ENCODE measurements at regions not wholly inside any gene's neighbourhood (a gene's known extent, or its start where the extent isn't known, plus 50 kb on each side); places are given as distances from the start of the nearest gene placed in this dataset.
A peak's percentile ranks its signal among the peaks of the same experiment; 100 is the strongest.

DNA sequence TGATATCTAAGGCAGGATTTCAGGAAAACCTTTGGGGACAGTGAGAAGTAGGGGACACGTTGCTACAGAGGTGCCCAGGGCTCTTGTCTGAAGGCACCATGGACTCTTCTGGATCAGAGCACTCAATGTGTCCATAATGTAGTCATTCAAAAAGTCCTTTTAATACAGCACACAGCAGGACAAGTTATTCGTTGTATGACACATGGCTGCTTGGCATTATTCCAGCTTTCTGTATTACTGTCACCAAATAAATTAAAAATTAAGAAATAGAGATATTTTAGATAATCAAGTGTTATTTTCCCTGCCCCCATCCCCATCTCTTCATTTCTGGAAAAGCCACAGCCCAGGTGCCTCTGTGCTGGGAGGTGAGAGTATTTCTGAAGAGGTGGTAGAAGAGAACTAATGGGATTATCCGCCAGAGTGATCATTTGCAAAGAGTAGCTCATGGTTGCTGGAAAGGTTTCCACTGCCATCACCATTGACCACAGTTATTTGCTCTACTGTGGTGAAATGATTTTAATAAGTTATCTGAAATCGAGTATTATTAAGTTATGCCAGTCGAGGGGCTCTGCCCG lies 83.0 kb downstream of the CXCL12 start:
- Histone ChIP-seq H3K4me3 (ENCODE audit: low read depth, low read length) (no peak overlapping the region), H3K4me1 (ENCODE audit: control insufficient read depth, insufficient read depth, low read length, unreplicated experiment) (peaks cover 28% of the 10 kb centered on the region), H3K79me2 (ENCODE audit: control insufficient read depth, insufficient read depth, low read length, unreplicated experiment) (no peaks in the 10 kb centered on the region), H2AFZ (ENCODE audit: low read length, unreplicated experiment) (no peak overlapping the region), H3K27ac (ENCODE audit: low read depth, low read length) (peak overlapping the region; percentile 71), H3K27me3 (ENCODE audit: insufficient read depth, low read length) (no peaks in the 10 kb centered on the region), H3K36me3 (ENCODE audit: insufficient read depth, low read length) (no peaks in the 10 kb centered on the region)

DNA sequence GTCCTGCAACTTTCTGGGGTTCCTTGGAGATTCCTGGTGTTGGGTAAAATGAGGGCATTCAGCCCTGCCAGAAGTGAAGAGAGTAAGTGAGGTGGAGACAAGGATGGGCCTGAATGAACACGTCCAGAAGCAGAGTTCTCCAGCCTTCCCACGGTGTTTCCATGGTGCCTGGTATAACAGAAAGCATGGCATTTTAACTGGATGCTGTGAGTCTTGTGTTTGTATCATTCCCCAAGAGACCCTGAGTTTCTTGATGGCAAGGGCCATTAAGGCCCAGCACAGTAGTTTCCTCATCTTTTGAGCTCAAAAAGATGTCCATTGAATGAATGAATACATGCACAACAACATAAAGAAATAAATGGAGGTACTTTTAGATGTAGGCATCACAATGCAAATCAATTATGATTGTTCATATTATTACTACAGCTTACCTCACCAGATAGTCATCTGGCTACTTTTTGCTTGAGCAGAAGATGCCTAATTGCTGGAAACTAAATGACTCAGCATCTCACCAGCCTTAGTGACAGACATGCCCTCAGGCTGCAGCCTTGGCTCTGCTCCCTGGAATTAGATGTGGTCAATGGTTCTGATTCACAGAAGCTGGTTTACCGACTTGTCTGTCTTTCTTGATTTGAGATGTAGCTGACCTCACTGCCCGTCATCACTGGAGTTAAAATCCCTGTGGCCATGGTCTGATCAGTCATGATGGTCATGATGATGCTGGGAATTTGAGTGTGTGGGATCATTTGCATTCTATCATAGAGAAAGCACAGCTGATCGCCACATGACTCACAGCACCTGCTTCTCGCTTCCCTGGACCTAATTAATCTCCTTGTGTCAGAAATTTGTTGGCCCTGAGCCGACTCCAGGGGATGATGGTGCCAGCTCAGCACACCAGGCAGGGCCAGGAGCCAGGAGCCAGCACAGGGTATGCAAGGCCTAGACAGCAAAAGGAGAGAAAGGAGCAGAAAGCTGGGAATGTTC lies 83.9 kb downstream of the CXCL12 start:
- Histone ChIP-seq H3K4me3 (ENCODE audit: low read depth, low read length) (no peak overlapping the region), H3K79me2 (ENCODE audit: control insufficient read depth, insufficient read depth, low read length, unreplicated experiment) (no peaks in the 10 kb centered on the region), H3K36me3 (ENCODE audit: insufficient read depth, low read length) (no peaks in the 10 kb centered on the region), H3K27me3 (ENCODE audit: insufficient read depth, low read length) (no peaks in the 10 kb centered on the region), H2AFZ (ENCODE audit: low read length, unreplicated experiment) (no peak overlapping the region), H3K4me1 (ENCODE audit: control insufficient read depth, insufficient read depth, low read length, unreplicated experiment) (peaks cover 20% of the 10 kb centered on the region), H3K27ac (ENCODE audit: low read depth, low read length) (peak overlapping the region; percentile 71)

DNA sequence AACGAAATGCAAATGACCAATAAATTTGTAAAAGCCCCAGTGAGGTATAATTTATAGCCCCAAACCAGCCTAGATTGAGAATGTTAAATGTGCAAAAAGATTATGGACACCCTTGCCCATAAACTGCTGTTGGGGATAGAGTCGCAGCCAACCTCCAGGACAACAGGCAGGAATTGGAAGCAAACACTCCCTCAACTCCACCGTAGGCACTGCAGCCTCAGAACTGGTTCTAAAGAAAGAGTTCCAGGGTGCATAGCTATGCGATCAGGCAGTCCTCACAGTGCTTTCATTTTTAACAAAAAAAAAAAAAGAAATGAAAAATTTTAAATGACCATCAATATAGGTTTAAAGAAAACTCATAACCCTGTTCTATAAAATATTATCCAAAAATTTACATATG lies 86.2 kb downstream of the CXCL12 start:
- no peak overlapping the region for H3K27ac ChIP-seq (ENCODE audit: low read depth, low read length)
- no peak overlapping the region for H2AFZ ChIP-seq (ENCODE audit: low read length, unreplicated experiment)
- no peak overlapping the region for H3K4me3 ChIP-seq (ENCODE audit: low read depth, low read length)
- H3K36me3 ChIP-seq (ENCODE audit: insufficient read depth, low read length): no peaks in the 10 kb centered on the region
- H3K27me3 ChIP-seq (ENCODE audit: insufficient read depth, low read length): no peaks in the 10 kb centered on the region
- H3K79me2 ChIP-seq (ENCODE audit: control insufficient read depth, insufficient read depth, low read length, unreplicated experiment): no peaks in the 10 kb centered on the region
- H3K4me1 ChIP-seq (ENCODE audit: control insufficient read depth, insufficient read depth, low read length, unreplicated experiment): peaks cover 24% of the 10 kb centered on the region

DNA sequence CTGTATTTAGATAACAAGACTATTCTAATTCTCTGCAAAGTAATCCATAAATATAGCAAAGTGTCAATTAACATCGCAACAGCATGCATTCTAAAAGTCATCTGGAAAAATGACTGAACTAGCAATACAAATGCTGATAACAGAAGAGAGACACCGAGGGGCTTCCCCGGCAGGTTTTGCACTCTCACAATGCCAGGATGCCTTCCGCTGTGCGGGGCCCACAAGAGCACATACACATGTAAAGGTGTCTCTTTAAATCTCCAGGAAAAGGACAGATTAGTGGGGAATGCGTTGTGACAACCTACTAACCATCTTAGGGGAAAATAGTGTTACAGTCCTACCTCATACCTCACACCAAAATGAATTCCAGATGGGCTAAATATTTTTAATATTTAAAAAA lies 86.9 kb downstream of the CXCL12 start:
- H3K4me3 ChIP-seq (ENCODE audit: low read depth, low read length): no peak overlapping the region
- H3K36me3 ChIP-seq (ENCODE audit: insufficient read depth, low read length): no peaks in the 10 kb centered on the region
- no peak overlapping the region for H2AFZ ChIP-seq (ENCODE audit: low read length, unreplicated experiment)
- H3K79me2 ChIP-seq (ENCODE audit: control insufficient read depth, insufficient read depth, low read length, unreplicated experiment): no peaks in the 10 kb centered on the region
- no peaks in the 10 kb centered on the region for H3K27me3 ChIP-seq (ENCODE audit: insufficient read depth, low read length)
- H3K4me1 ChIP-seq (ENCODE audit: control insufficient read depth, insufficient read depth, low read length, unreplicated experiment): peaks cover 30% of the 10 kb centered on the region
- H3K27ac ChIP-seq (ENCODE audit: low read depth, low read length): no peak overlapping the region

DNA sequence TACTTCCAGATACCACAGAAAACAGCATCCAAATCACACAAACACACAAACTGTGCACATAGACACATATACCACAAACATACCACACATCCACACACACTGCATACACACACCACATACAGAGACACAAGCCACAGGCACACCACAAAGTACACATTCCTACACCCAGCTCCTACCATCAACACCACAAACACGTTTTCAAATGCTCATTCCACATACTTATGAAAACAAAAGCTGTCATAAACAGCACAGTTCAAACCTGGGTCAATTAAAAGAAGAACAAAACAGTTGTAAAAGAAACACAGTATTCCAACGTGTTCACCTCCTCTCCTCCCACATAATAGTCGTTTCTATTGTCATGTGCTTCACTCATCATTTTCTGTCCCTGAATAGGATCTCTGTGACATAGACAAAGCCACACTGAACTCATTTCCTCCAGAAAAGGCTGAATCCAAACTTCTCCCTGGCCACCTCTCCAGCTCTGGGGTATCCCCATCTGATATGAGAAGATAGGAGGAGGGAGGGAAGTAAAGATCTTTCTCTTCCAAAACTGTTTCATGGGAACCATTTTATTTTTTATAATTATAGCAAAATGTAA lies 89.2 kb downstream of the CXCL12 start:
- no peaks in the 10 kb centered on the region for H3K79me2 ChIP-seq (ENCODE audit: control insufficient read depth, insufficient read depth, low read length, unreplicated experiment)
- no peak overlapping the region for H3K27ac ChIP-seq (ENCODE audit: low read depth, low read length)
- H3K36me3 ChIP-seq (ENCODE audit: insufficient read depth, low read length): no peaks in the 10 kb centered on the region
- H3K27me3 ChIP-seq (ENCODE audit: insufficient read depth, low read length): no peaks in the 10 kb centered on the region
- H3K4me1 ChIP-seq (ENCODE audit: control insufficient read depth, insufficient read depth, low read length, unreplicated experiment): peaks cover 20% of the 10 kb centered on the region
- H2AFZ ChIP-seq (ENCODE audit: low read length, unreplicated experiment): no peak overlapping the region
- no peak overlapping the region for H3K4me3 ChIP-seq (ENCODE audit: low read depth, low read length)

DNA sequence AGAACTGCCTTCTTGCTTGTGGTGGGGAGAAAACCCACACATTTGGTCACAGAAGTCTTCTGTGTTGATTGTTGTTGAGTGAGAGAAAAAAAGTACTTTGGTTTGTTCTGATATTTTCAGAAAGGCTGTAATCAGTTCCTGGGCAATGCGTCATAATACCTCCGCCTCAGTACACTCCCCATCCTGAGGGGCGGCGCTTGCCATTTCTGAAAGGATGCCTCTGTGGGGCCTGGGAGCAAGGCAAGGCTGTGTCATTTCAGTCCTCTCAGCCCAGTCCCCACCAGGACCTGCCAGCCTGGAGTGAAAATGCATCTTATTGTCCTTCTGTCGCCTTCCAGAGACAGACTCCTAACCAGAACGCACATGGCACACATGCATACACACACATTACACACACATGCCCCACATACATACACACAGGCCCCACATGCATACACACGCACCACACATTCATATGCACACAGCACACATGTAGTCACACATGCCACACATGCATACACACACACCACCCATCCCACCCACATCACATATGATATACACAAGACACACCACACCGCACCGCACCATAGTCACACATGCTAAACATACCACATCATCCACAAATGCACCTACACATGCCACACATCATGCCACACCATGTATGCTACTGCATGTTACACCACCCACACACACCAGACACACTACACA lies 90.0 kb downstream of the CXCL12 start:
- Histone ChIP-seq H3K27ac (ENCODE audit: low read depth, low read length) (no peak overlapping the region), H2AFZ (ENCODE audit: low read length, unreplicated experiment) (no peak overlapping the region), H3K4me3 (ENCODE audit: low read depth, low read length) (no peak overlapping the region), H3K79me2 (ENCODE audit: control insufficient read depth, insufficient read depth, low read length, unreplicated experiment) (no peaks in the 10 kb centered on the region), H3K36me3 (ENCODE audit: insufficient read depth, low read length) (no peaks in the 10 kb centered on the region), H3K27me3 (ENCODE audit: insufficient read depth, low read length) (no peaks in the 10 kb centered on the region), H3K4me1 (ENCODE audit: control insufficient read depth, insufficient read depth, low read length, unreplicated experiment) (peaks cover 12% of the 10 kb centered on the region)

DNA sequence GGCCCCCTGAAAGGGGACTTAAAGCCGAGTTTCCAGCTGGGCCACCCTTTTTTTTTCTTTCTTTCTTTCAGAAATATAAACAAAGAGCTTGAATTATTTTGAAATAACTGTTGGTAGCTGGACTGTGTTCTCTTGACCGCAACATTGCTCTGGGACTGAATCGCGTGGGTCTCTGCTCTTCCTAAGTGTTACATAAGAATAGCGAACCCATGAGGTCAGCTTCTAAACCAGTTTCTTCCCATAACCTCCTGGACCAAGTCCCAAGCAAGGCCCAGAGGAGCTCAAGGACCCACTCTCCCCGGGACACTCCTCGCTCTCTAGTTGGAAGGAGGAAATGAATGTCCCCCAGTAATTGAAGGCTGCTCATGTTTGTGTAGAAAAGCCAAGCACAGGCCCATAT lies 91.1 kb downstream of the CXCL12 start:
- Histone ChIP-seq H2AFZ (ENCODE audit: low read length, unreplicated experiment) (peak overlapping the region; percentile 23), H3K27ac (ENCODE audit: low read depth, low read length) (peak overlapping the region; percentile 67), H3K36me3 (ENCODE audit: insufficient read depth, low read length) (no peaks in the 10 kb centered on the region), H3K4me3 (ENCODE audit: low read depth, low read length) (peak overlapping the region; percentile 65), H3K4me1 (ENCODE audit: control insufficient read depth, insufficient read depth, low read length, unreplicated experiment) (peaks cover 12% of the 10 kb centered on the region), H3K79me2 (ENCODE audit: control insufficient read depth, insufficient read depth, low read length, unreplicated experiment) (no peaks in the 10 kb centered on the region), H3K27me3 (ENCODE audit: insufficient read depth, low read length) (no peaks in the 10 kb centered on the region)

DNA sequence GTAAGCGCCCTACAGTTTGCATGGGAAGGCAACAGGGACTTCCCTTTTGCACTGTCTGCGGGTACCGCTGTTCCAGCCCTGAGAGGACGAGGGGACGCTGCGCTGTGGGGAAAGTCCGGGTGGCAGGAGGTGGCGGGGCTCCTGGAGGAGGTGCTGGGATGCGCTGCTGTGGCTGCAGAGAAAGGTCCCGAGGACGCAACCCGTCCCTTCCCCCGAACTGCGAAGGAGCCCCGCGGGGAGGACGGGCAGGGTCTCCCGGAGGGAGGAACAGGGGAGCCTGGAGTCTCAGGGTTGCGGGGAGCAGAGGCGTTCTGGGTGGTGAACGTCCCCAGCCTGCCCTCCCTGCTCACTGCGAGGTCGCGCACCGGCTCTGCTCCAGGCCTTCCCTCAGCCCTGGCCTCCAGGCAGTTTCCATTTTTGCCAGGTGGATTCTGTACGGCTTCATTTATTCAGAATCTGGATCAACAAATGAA lies 91.6 kb downstream of the CXCL12 start:
- Histone ChIP-seq H3K79me2 (ENCODE audit: control insufficient read depth, insufficient read depth, low read length, unreplicated experiment) (no peaks in the 10 kb centered on the region), H3K4me1 (ENCODE audit: control insufficient read depth, insufficient read depth, low read length, unreplicated experiment) (peaks cover 12% of the 10 kb centered on the region), H3K4me3 (ENCODE audit: low read depth, low read length) (peak overlapping the region; percentile 65), H2AFZ (ENCODE audit: low read length, unreplicated experiment) (peak overlapping the region; percentile 23), H3K27ac (ENCODE audit: low read depth, low read length) (peak overlapping the region; percentile 67), H3K36me3 (ENCODE audit: insufficient read depth, low read length) (no peaks in the 10 kb centered on the region), H3K27me3 (ENCODE audit: insufficient read depth, low read length) (no peaks in the 10 kb centered on the region)

DNA sequence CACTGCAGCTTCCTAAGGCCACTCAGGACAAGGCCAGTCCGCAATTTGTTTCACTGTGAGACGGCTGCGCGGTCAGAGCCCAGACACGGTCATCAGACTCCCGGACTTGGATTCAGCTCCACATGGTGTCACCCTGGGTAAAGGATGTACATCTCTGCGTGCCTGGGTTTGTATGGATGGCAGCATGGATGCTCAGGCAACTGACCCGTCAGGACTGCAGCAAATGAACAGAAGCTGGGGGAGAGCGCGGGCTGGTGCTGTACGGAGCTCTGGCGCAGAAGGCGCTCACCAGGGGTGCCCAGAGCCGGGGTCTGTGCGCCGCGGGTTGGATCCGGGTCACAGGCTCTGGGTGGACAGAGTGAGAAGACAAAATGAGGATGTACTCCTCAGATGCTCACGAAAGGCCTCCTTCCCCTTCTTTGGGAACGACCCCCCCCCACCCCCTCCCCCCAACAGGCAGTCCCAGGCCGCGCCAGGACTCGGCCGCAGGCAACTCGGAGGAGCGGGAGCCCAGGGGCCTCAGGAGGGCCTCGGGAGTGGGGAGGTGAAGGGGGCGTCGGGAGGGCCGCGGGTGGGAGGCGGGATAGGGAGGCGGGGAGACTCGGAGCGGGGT lies 92.4 kb downstream of the CXCL12 start:
- no peak overlapping the region for H2AFZ ChIP-seq (ENCODE audit: low read length, unreplicated experiment)
- H3K36me3 ChIP-seq (ENCODE audit: insufficient read depth, low read length): no peaks in the 10 kb centered on the region
- peaks cover 12% of the 10 kb centered on the region for H3K4me1 ChIP-seq (ENCODE audit: control insufficient read depth, insufficient read depth, low read length, unreplicated experiment)
- H3K27ac ChIP-seq (ENCODE audit: low read depth, low read length): no peak overlapping the region
- H3K27me3 ChIP-seq (ENCODE audit: insufficient read depth, low read length): no peaks in the 10 kb centered on the region
- no peaks in the 10 kb centered on the region for H3K79me2 ChIP-seq (ENCODE audit: control insufficient read depth, insufficient read depth, low read length, unreplicated experiment)
- H3K4me3 ChIP-seq (ENCODE audit: low read depth, low read length): no peak overlapping the region

DNA sequence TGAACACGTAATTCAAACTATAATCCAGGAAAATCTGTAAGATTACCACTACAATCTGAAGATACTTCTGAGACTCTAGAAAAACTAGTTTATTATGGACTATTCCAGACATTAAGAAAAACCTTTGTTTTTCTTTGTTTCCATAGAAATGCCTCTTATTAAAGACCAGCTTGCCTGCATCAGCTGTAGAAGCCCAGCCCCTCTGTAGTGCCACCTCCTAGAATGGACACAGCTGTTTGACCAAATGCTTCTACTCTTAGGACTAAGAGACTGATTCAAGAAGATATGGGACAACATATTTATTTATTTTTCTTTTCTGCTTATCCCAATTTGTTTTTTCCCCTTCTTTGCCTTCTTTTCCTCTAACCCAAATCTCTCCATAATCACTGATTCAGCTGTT lies 93.8 kb downstream of the CXCL12 start:
- H2AFZ ChIP-seq (ENCODE audit: low read length, unreplicated experiment): no peak overlapping the region
- 0 out of 2 replicates have a peak, but pooled peaks cover 3% of the 10 kb centered on the region for H3K27me3 ChIP-seq (ENCODE audit: insufficient read depth, low read length)
- no peaks in the 10 kb centered on the region for H3K79me2 ChIP-seq (ENCODE audit: control insufficient read depth, insufficient read depth, low read length, unreplicated experiment)
- H3K36me3 ChIP-seq (ENCODE audit: insufficient read depth, low read length): no peaks in the 10 kb centered on the region
- H3K27ac ChIP-seq (ENCODE audit: low read depth, low read length): no peak overlapping the region
- H3K4me3 ChIP-seq (ENCODE audit: low read depth, low read length): no peak overlapping the region
- H3K4me1 ChIP-seq (ENCODE audit: control insufficient read depth, insufficient read depth, low read length, unreplicated experiment): peaks cover 12% of the 10 kb centered on the region

All from ACC112 (cell line).